ENCODE measurements at regions not wholly inside any gene's neighbourhood (a gene's known extent, or its start where the extent isn't known, plus 50 kb on each side); places are given as distances from the start of the nearest gene placed in this dataset.

DNA sequence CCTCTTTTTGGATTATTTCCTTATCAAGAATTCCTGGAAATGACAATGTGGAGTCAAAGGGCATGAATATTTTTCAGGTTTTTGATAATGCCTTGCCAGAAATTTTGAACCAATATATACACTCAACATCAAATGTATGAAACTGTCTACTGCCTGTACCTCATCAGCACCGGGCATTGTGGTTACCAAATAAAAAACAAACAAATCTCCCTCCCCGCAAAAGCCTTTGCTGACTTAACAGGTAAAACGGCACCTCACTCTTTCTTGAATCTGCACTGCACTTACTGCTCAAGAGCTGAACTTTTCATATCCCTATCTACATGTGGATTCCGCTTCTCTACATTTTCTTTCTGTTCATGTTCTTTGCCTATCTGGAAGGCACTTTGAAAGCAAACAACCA, 134.5 kb upstream of the PRICKLE2 start:
- H3K27me3 ChIP-seq (ENCODE audit: control insufficient read depth, insufficient read depth, low read length), result no peaks in the 10 kb centered on the region
- FAIRE-seq (no peak), DNase-seq (no peak)
- H3K9ac ChIP-seq (ENCODE audit: low read length in 3 of 3), result no peak overlapping the region
- H3K4me3 ChIP-seq (ENCODE audit: low read length in 3 of 3), result no peak overlapping the region
- no peaks in the 10 kb centered on the region for H3K36me3 ChIP-seq (ENCODE audit: control insufficient read depth in 2 of 3, insufficient read depth in 3 of 3, low read length in 3 of 3)
- intact Hi-C loops (cut with DNase I), result no loop called here
- H3K27ac ChIP-seq (ENCODE audit: low read depth in 2 of 2, low read length in 2 of 2), result no peak overlapping the region
- H3K4me1 ChIP-seq (ENCODE audit: control insufficient read depth in 2 of 3, insufficient read depth in 2 of 3, low read depth in 1 of 3, low read length in 3 of 3), result peaks cover 0 to 5% (median 0%) of the 10 kb centered on the region in 3 donors
- no peaks in the 10 kb centered on the region for H3K9me3 ChIP-seq (ENCODE audit: control insufficient read depth in 2 of 3, insufficient read depth in 1 of 3, low read length in 3 of 3)
- TF ChIP-seq, protein P1, sequence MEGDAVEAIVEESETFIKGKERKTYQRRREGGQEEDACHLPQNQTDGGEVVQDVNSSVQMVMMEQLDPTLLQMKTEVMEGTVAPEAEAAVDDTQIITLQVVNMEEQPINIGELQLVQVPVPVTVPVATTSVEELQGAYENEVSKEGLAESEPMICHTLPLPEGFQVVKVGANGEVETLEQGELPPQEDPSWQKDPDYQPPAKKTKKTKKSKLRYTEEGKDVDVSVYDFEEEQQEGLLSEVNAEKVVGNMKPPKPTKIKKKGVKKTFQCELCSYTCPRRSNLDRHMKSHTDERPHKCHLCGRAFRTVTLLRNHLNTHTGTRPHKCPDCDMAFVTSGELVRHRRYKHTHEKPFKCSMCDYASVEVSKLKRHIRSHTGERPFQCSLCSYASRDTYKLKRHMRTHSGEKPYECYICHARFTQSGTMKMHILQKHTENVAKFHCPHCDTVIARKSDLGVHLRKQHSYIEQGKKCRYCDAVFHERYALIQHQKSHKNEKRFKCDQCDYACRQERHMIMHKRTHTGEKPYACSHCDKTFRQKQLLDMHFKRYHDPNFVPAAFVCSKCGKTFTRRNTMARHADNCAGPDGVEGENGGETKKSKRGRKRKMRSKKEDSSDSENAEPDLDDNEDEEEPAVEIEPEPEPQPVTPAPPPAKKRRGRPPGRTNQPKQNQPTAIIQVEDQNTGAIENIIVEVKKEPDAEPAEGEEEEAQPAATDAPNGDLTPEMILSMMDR (IDR thresholded peaks at IDR 0.05; ENCODE audit: borderline replicate concordance, extremely low read depth, insufficient read depth), result no peak

DNA sequence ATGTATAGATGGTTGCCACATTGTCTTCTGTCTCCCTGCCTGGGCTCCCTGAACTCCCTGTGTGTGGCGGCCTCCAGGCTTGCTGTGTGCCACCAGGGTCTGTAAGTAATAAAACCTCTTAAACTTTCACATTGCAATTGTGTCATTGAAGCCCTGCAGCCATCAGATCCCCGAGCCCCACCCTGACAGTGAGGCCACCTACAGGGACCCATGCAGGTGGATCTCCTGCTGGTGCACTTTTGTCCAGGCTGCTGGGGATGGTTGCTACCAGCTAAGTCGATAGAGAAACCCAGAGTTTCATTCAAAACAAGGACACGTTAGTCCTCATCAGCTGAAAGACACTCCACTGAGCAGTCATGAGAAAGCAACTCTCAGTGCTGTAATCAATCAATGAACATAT, 133.6 kb upstream of the PRICKLE2 start:
- no peak for DNase-seq
- TF ChIP-seq, protein P1 (IDR thresholded peaks at IDR 0.05; ENCODE audit: borderline replicate concordance, extremely low read depth, insufficient read depth), result no peak
- Histone ChIP-seq H3K4me3 (ENCODE audit: low read length in 3 of 3) (no peak overlapping the region), H3K27ac (ENCODE audit: low read depth in 2 of 2, low read length in 2 of 2) (no peak overlapping the region), H3K9ac (ENCODE audit: low read length in 3 of 3) (no peak overlapping the region), H3K27me3 (ENCODE audit: control insufficient read depth, insufficient read depth, low read length) (no peaks in the 10 kb centered on the region), H3K36me3 (ENCODE audit: control insufficient read depth in 2 of 3, insufficient read depth in 3 of 3, low read length in 3 of 3) (no peaks in the 10 kb centered on the region), H3K4me1 (ENCODE audit: control insufficient read depth in 2 of 3, insufficient read depth in 2 of 3, low read depth in 1 of 3, low read length in 3 of 3) (peaks cover 0 to 5% (median 0%) of the 10 kb centered on the region in 3 donors), H3K9me3 (ENCODE audit: control insufficient read depth in 2 of 3, insufficient read depth in 1 of 3, low read length in 3 of 3) (no peaks in the 10 kb centered on the region)
- FAIRE-seq, result no peak
- intact Hi-C loops (cut with DNase I), result no loop called here

GRCh38 chr3:64358176-64358575, 132.9 kb upstream of the PRICKLE2 start:
- peaks cover 0 to 7% (median 5%) of the 10 kb centered on the region in 3 donors for H3K4me1 ChIP-seq (ENCODE audit: control insufficient read depth in 2 of 3, insufficient read depth in 2 of 3, low read depth in 1 of 3, low read length in 3 of 3)
- no peak for FAIRE-seq
- DNase-seq, result no peak
- H3K27ac ChIP-seq (ENCODE audit: low read depth in 2 of 2, low read length in 2 of 2), result no peak overlapping the region
- no peaks in the 10 kb centered on the region for H3K36me3 ChIP-seq (ENCODE audit: control insufficient read depth in 2 of 3, insufficient read depth in 3 of 3, low read length in 3 of 3)
- intact Hi-C loops (cut with DNase I), result no loop called here
- H3K27me3 ChIP-seq (ENCODE audit: control insufficient read depth, insufficient read depth, low read length), result no peaks in the 10 kb centered on the region
- TF ChIP-seq, protein P1 (IDR thresholded peaks at IDR 0.05; ENCODE audit: borderline replicate concordance, extremely low read depth, insufficient read depth), result no peak
- H3K9ac ChIP-seq (ENCODE audit: low read length in 3 of 3), result no peak overlapping the region
- no peaks in the 10 kb centered on the region for H3K9me3 ChIP-seq (ENCODE audit: control insufficient read depth in 2 of 3, insufficient read depth in 1 of 3, low read length in 3 of 3)
- no peak overlapping the region for H3K4me3 ChIP-seq (ENCODE audit: low read length in 3 of 3)

DNA sequence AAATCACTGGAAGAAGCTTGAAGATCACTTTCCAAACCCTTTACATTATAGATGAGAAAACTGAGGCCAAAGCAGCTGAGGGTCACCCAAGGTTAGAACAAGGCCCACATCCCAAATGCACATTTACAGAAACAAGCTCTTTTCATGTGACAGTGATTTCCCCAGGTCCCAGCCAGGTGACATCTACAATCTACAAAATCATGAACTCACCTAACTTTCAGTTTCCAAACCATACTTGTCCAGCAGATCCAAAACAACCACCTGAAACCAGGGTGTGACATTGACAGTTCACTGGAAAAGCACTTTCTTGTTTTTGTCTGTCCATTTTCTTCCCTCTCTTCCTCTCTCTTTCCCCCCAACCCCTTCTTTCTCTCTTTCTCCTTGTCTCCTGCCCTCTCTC, 132.2 kb upstream of the PRICKLE2 start:
- H3K9me3 ChIP-seq (ENCODE audit: control insufficient read depth in 2 of 3, insufficient read depth in 1 of 3, low read length in 3 of 3), result no peaks in the 10 kb centered on the region
- H3K27me3 ChIP-seq (ENCODE audit: control insufficient read depth, insufficient read depth, low read length), result no peaks in the 10 kb centered on the region
- FAIRE-seq, result no peak
- intact Hi-C loops (cut with DNase I), result no loop called here
- H3K27ac ChIP-seq (ENCODE audit: low read depth in 2 of 2, low read length in 2 of 2), result no peak overlapping the region
- H3K36me3 ChIP-seq (ENCODE audit: control insufficient read depth in 2 of 3, insufficient read depth in 3 of 3, low read length in 3 of 3), result no peaks in the 10 kb centered on the region
- H3K9ac ChIP-seq (ENCODE audit: low read length in 3 of 3), result no peak overlapping the region
- TF ChIP-seq, protein P1 (IDR thresholded peaks at IDR 0.05; ENCODE audit: borderline replicate concordance, extremely low read depth, insufficient read depth), result no peak
- no peak overlapping the region for H3K4me3 ChIP-seq (ENCODE audit: low read length in 3 of 3)
- H3K4me1 ChIP-seq (ENCODE audit: control insufficient read depth in 2 of 3, insufficient read depth in 2 of 3, low read depth in 1 of 3, low read length in 3 of 3), result peaks cover 2 to 7% (median 7%) of the 10 kb centered on the region in 3 donors
- no peak for DNase-seq

All from kidney (tissue), 13 donors.